ENCODE measurements at regions not wholly inside any gene's neighbourhood (a gene's known extent, or its start where the extent isn't known, plus 50 kb on each side); places are given as distances from the start of the nearest gene placed in this dataset.

GRCh38 chr10:57673446-57673960 lies 594.2 kb downstream of the IPMK start:
- H3K9ac ChIP-seq: no peak overlapping the region
- H3K36me3 ChIP-seq (replicated peaks in 1 of 2; ENCODE audit: control insufficient read depth in 1 of 2, insufficient read depth in 2 of 2, low read length in 1 of 2): no peaks in the 10 kb centered on the region
- POLR2A ChIA-PET: no interaction called here
- no peak overlapping the region for H2AFZ ChIP-seq (ENCODE audit: low read depth)
- no peaks in the 10 kb centered on the region for H3K27me3 ChIP-seq (ENCODE audit: insufficient read depth)
- no peaks in the 10 kb centered on the region for H3K4me1 ChIP-seq (ENCODE audit: control insufficient read depth in 1 of 2, insufficient read depth in 2 of 2, low read depth in 1 of 2, low read length in 1 of 2)
- H3K4me3 ChIP-seq (ENCODE audit: low read depth in 2 of 2, low read length in 1 of 2): no peak overlapping the region
- no peaks in the 10 kb centered on the region for H3K9me2 ChIP-seq
- no peaks in the 10 kb centered on the region for H3K9me3 ChIP-seq
- no peak overlapping the region for H3K4me2 ChIP-seq
- WGBS (ENCODE audit: low lambda C conversion rate): 12% methylated on average over 2 of the region's 2 CpGs
- H3K79me2 ChIP-seq (ENCODE audit: insufficient read depth): no peaks in the 10 kb centered on the region
- no peaks in the 10 kb centered on the region for H3F3A ChIP-seq (replicated peaks; ENCODE audit: insufficient read depth)
- TF ChIP-seq TAF1 (IDR thresholded peaks at IDR 0.05; ENCODE audit: borderline replicate concordance, low read depth, low read length) (no peak), MAX (IDR thresholded peaks at IDR 0.05; ENCODE audit: low read depth) (no peak), EP300 (IDR thresholded peaks at IDR 0.05; ENCODE audit: borderline replicate concordance in 1 of 2, low read depth in 1 of 2, low read length in 1 of 2) (no peak), USF1 (IDR thresholded peaks at IDR 0.05; ENCODE audit: borderline replicate concordance, low read depth) (no peak), EZH2phosphoT487 (IDR thresholded peaks at IDR 0.05; ENCODE audit: borderline replicate concordance, low read depth) (no peak), RXRA (IDR thresholded peaks at IDR 0.05; ENCODE audit: borderline replicate concordance, low read depth) (no peak), IRF3 (IDR thresholded peaks at IDR 0.05; ENCODE audit: low read depth, low read length) (no peak), NRF1 (IDR thresholded peaks at IDR 0.05; ENCODE audit: low read depth, low read length) (no peak), SMC3 (IDR thresholded peaks at IDR 0.05; ENCODE audit: low read depth, low read length) (no peak), MXI1 (IDR thresholded peaks at IDR 0.05; ENCODE audit: low read depth, low read length) (no peak), RCOR1 (IDR thresholded peaks at IDR 0.05; ENCODE audit: low read length) (no peak), FOXM1 (IDR thresholded peaks at IDR 0.05; ENCODE audit: low read depth) (no peak), ZBTB33 (IDR thresholded peaks at IDR 0.05; ENCODE audit: borderline replicate concordance, low read depth) (no peak), JUND (IDR thresholded peaks at IDR 0.05) (no peak), NFIC (IDR thresholded peaks at IDR 0.05; ENCODE audit: borderline replicate concordance) (no peak), CTCF (IDR thresholded peaks at IDR 0.05) (no peak), ELF1 (IDR thresholded peaks at IDR 0.05) (no peak), YY1 (IDR thresholded peaks at IDR 0.05; ENCODE audit: low read depth) (no peak)
- H4K20me1 ChIP-seq (ENCODE audit: insufficient read depth): no peaks in the 10 kb centered on the region
- no peak overlapping the region for H3K27ac ChIP-seq (ENCODE audit: low read depth in 2 of 2, low read length in 1 of 2)
- DNase-seq: no peak
- CTCF ChIA-PET: interaction anchor here (1.4 kb wide), 1 partner anchor 17 kb away, joined by 5 read pairs; no protein-coding TSS in a partner anchor
